ENCODE measurements at regions not wholly inside any gene's neighbourhood (a gene's known extent, or its start where the extent isn't known, plus 50 kb on each side); places are given as distances from the start of the nearest gene placed in this dataset.

- TF ChIP-seq CTCF (IDR thresholded peaks at IDR 0.05) (no peak), POLR2A (IDR thresholded peaks at IDR 0.05) (no peak)
Observed at GRCh38 chr16:86980644-86981043, 336.5 kb downstream of the C16orf95 start.

All from heart left ventricle (tissue), 13 donors.